HG02943 (cell line): ENCODE measurements at regions not wholly inside any gene's neighbourhood (a gene's known extent, or its start where the extent isn't known, plus 50 kb on each side); places are given as distances from the start of the nearest gene placed in this dataset.
"Not testable (repeated sequence)": the region's sequence is repeated elsewhere in the genome, so short reads cannot be mapped to it uniquely, and the experiment has no call there.

Experiments used
- ATAC-seq: cut with Tn5 transposase; IDR thresholded peaks from one replicate; pipeline ENCODE4 v1.9.1; 2021; ENCODE audit warnings: mild to moderate bottlenecking, low read depth, moderate library complexity; ENCODE audit not compliant: unreplicated experiment

- ATAC-seq, result no peak
Measured at GRCh38 chrX:114272096-114272686, 311.7 kb upstream of the HTR2C start.

- not testable (repeated sequence) for ATAC-seq
Measured at GRCh38 chrX:114270371-114270770, 313.5 kb upstream of the HTR2C start.

- ATAC-seq, result no peak
Measured at GRCh38 chrX:114268643-114269042, 315.2 kb upstream of the HTR2C start.

- no peak for ATAC-seq
Measured at GRCh38 chrX:114267142-114267541, 316.7 kb upstream of the HTR2C start.

- no peak for ATAC-seq
Measured at GRCh38 chrX:114252186-114252585, 331.7 kb upstream of the HTR2C start.

GRCh38 chrX:114251575-114251974, 332.3 kb upstream of the HTR2C start:
- ATAC-seq, result no peak

GRCh38 chrX:114221445-114221844, 362.4 kb upstream of the HTR2C start:
- ATAC-seq, result no peak

- no peak for ATAC-seq
Measured at GRCh38 chrX:114210879-114211278, 373.0 kb upstream of the HTR2C start.

- no peak for ATAC-seq
Measured at GRCh38 chrX:114201622-114202021, 382.3 kb upstream of the HTR2C start.

- no peak for ATAC-seq
Measured at GRCh38 chrX:114181195-114181594, 402.7 kb upstream of the HTR2C start.

GRCh38 chrX:114178126-114178525, 405.8 kb upstream of the HTR2C start:
- no peak for ATAC-seq

GRCh38 chrX:114167276-114167675, 416.6 kb upstream of the HTR2C start:
- ATAC-seq, result not testable (repeated sequence)

- no peak for ATAC-seq
Measured at GRCh38 chrX:114166601-114167000, 417.3 kb upstream of the HTR2C start.

GRCh38 chrX:114165537-114165936, 418.3 kb upstream of the HTR2C start:
- ATAC-seq, result no peak

GRCh38 chrX:114162068-114162735, 421.7 kb upstream of the HTR2C start:
- no peak for ATAC-seq

GRCh38 chrX:114152801-114153200, 431.1 kb upstream of the HTR2C start:
- ATAC-seq, result no peak

- ATAC-seq, result no peak
Measured at GRCh38 chrX:114152130-114152529, 431.8 kb upstream of the HTR2C start.

- ATAC-seq, result no peak
Measured at GRCh38 chrX:114134465-114134864, 449.4 kb upstream of the HTR2C start.

GRCh38 chrX:114127411-114128025, 456.4 kb upstream of the HTR2C start:
- ATAC-seq, result no peak

- ATAC-seq, result no peak
Measured at GRCh38 chrX:114127005-114127404, 456.9 kb upstream of the HTR2C start.

GRCh38 chrX:114101081-114101480, 482.8 kb upstream of the HTR2C start:
- ATAC-seq, result no peak

GRCh38 chrX:114097866-114098265, 486.0 kb upstream of the HTR2C start:
- no peak for ATAC-seq
